CD14-positive monocyte (primary cell): ENCODE measurements at regions not wholly inside any gene's neighbourhood (a gene's known extent, or its start where the extent isn't known, plus 50 kb on each side); places are given as distances from the start of the nearest gene placed in this dataset.

ENCODE experiments used
- DNase-seq, 3 donors: peaks; one replicate each; pipeline ENCODE4 v3.0.0-alpha.2; 2011 to 2022
- H2AFZ ChIP-seq: 2 replicates; pipeline ENCODE4 v1.6.0; 2012; ENCODE audit warnings: mild to moderate bottlenecking, low read depth, low read length, inconsistent platforms; ENCODE audit not compliant: insufficient read depth, poor library complexity, severe bottlenecking
- H3K27ac ChIP-seq, 2 donors: 1 replicate in 1 of 2; 2 replicates in 1 of 2; pipeline ENCODE4 v1.5.1; 2012 to 2013; ENCODE audit warnings: low read length in 2 of 2, control low read depth in 1 of 2, inconsistent platforms in 1 of 2, low read depth in 1 of 2, mild to moderate bottlenecking in 1 of 2
- H3K27me3 ChIP-seq, 2 donors: one replicate each; pipeline versions ENCODE4 v1.6.0 to v1.6.1; 2011 to 2013; ENCODE audit warnings: low read length in 2 of 2; ENCODE audit not compliant: control insufficient read depth in 2 of 2, insufficient read depth in 2 of 2
- H3K36me3 ChIP-seq, 2 donors: replicated peaks in 1 of 2; 1 replicate in 1 of 2; 2 replicates in 1 of 2; pipeline versions ENCODE4 v1.5.1 to v1.6.1; 2012 to 2013; ENCODE audit warnings: low read length in 2 of 2, control low read depth in 1 of 2, inconsistent platforms in 1 of 2, mild to moderate bottlenecking in 1 of 2; ENCODE audit not compliant: insufficient read depth in 2 of 2, control insufficient read depth in 1 of 2
- H3K4me1 ChIP-seq, 2 donors: 1 replicate in 1 of 2; 2 replicates in 1 of 2; pipeline versions ENCODE4 v1.5.1 to v1.6.1; 2012 to 2013; ENCODE audit warnings: low read length in 2 of 2, control low read depth in 1 of 2, inconsistent platforms in 1 of 2, mild to moderate bottlenecking in 1 of 2, moderate library complexity in 1 of 2; ENCODE audit not compliant: insufficient read depth in 2 of 2, control insufficient read depth in 1 of 2
- H3K4me2 ChIP-seq: replicated peaks from 2 replicates; pipeline ENCODE3; 2012; ENCODE audit warnings: low read length, moderate library complexity, mild to moderate bottlenecking; ENCODE audit not compliant: poor library complexity, severe bottlenecking; ENCODE audit errors: extremely low read depth
- H3K4me3 ChIP-seq, 3 experiments: fragments of 200-600 bp in 1 of 3; sonication (generic) in 1 of 3; replicated peaks in 1 of 3; 1 replicate in 2 of 3; 2 replicates in 1 of 3; pipeline ENCODE4 v1.5.1; 2011 to 2013; ENCODE audit warnings: low read length in 3 of 3, mild to moderate bottlenecking in 3 of 3, control low read depth in 2 of 3, low read depth in 2 of 3, inconsistent platforms in 1 of 3, moderate library complexity in 1 of 3
- H3K79me2 ChIP-seq: 2 replicates; pipeline ENCODE4 v1.6.0; 2012; ENCODE audit warnings: mild to moderate bottlenecking, control low read depth, inconsistent platforms, low read length, moderate library complexity; ENCODE audit not compliant: insufficient read depth
- H3K9ac ChIP-seq: 2 replicates; pipeline ENCODE4 v1.6.0; 2017; ENCODE audit warnings: low read length, mild to moderate bottlenecking; ENCODE audit not compliant: insufficient read depth, poor library complexity, severe bottlenecking
- H3K9me3 ChIP-seq, 2 donors: replicated peaks in 1 of 2; 1 replicate in 1 of 2; 2 replicates in 1 of 2; pipeline versions ENCODE4 v1.5.1 to v1.6.1; 2012 to 2013; ENCODE audit warnings: low read length in 2 of 2, control low read depth in 1 of 2; ENCODE audit not compliant: control insufficient read depth in 1 of 2, insufficient read depth in 1 of 2
- H4K20me1 ChIP-seq: 2 replicates; pipeline ENCODE4 v1.6.0; 2012; ENCODE audit warnings: mild to moderate bottlenecking, low read length, control low read depth, moderate library complexity; ENCODE audit not compliant: insufficient read depth
- H3K27ac Mint-ChIP-seq, 7 donors: one replicate each; pipeline ENCODE4 v1.8.0; 2020; ENCODE audit warnings: mild to moderate bottlenecking in 7 of 7, mixed read lengths in 7 of 7, moderate library complexity in 6 of 7, inconsistent platforms in 2 of 7
- H3K27me3 Mint-ChIP-seq, 3 donors: one replicate each; pipeline ENCODE4 v1.8.0; 2021 to 2022; ENCODE audit warnings: low read depth in 3 of 3, mild to moderate bottlenecking in 3 of 3, mixed read lengths in 3 of 3, moderate library complexity in 3 of 3, inconsistent platforms in 1 of 3
- H3K36me3 Mint-ChIP-seq, 2 donors: one replicate each; pipeline ENCODE4 v1.8.0; 2020; ENCODE audit warnings: mixed read lengths in 2 of 2, inconsistent platforms in 1 of 2, mild to moderate bottlenecking in 1 of 2
- H3K4me1 Mint-ChIP-seq: one replicate; pipeline ENCODE4 v1.8.0; 2020; ENCODE audit warnings: mild to moderate bottlenecking, mixed read lengths
- H3K4me3 Mint-ChIP-seq, 2 donors: one replicate each; pipeline ENCODE4 v1.8.0; 2020; ENCODE audit warnings: mild to moderate bottlenecking in 2 of 2, mixed read lengths in 2 of 2, moderate library complexity in 1 of 2
- H3K9me3 Mint-ChIP-seq, 7 donors: one replicate each; pipeline ENCODE4 v1.8.0; 2020 to 2022; ENCODE audit warnings: mixed read lengths in 7 of 7, mild to moderate bottlenecking in 6 of 7, moderate library complexity in 6 of 7, inconsistent platforms in 2 of 7
- WGBS: methylation state at CpG from one replicate; pipeline ENCODE4 v1.1.5; 2013; ENCODE audit warnings: missing lambda C conversion rate; ENCODE audit not compliant: insufficient coverage; 5-methylcytosine and 5-hydroxymethylcytosine counted together
- intact Hi-C, 2 donors: fragments of 100-400 bp; cut with micrococcal nuclease; formaldehyde crosslinking; loops; one replicate each; pipeline versions ENCODE4 v1.15.0 to v1.15.1; 2023
- TF ChIP-seq, protein P1 (sequence below): fragments of 200-600 bp; IDR thresholded peaks from one replicate; pipeline ENCODE4 v1.8.0; 2022; ENCODE audit warnings: antibody characterized with exemption, mild to moderate bottlenecking

DNA sequence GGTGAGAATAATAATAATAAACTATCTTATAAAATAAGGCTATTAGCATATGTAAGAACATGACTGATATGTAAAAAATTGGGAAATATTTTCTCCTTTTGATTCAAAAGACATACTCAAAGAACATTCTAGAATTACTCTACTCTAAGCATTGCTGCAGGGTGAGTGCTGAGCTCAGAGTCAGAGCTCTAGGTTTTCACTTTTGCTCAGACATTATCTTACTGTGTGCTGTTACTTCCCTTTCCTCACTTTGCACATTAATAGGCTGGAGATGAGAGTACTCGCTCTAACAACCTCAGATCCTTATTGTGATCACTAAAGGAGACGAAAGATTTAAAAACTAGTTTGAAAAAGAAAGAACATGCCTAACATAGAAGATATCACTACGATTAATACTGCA lies 99.4 kb upstream of the C9orf72 start:
- no peak overlapping the region for H3K4me3 Mint-ChIP-seq
- Histone ChIP-seq H3K4me2 (no peak overlapping the region), H3K36me3 (no peaks in the 10 kb centered on the region), H3K27ac (no peak overlapping the region), H2AFZ (no peak overlapping the region), H3K4me3 (no peak overlapping the region), H3K4me1 (peaks cover 0 to 7% of the 10 kb centered on the region in 2 donors), H4K20me1 (no peaks in the 10 kb centered on the region), H3K9me3 (no peaks in the 10 kb centered on the region), H3K27me3 (no peaks in the 10 kb centered on the region), H3K9ac (no peak overlapping the region), H3K79me2 (no peaks in the 10 kb centered on the region)
- intact Hi-C loops, result no loop called here
- peaks cover 9% of the 10 kb centered on the region for H3K4me1 Mint-ChIP-seq
- H3K9me3 Mint-ChIP-seq, result peaks cover 0 to 7% (median 2%) of the 10 kb centered on the region in 7 donors
- no peaks in the 10 kb centered on the region for H3K36me3 Mint-ChIP-seq
- H3K27ac Mint-ChIP-seq, result no peak overlapping the region
- no peaks in the 10 kb centered on the region for H3K27me3 Mint-ChIP-seq
- WGBS, result no CpG with 5 or more reads among the region's 3 CpGs
- TF ChIP-seq, protein P1, sequence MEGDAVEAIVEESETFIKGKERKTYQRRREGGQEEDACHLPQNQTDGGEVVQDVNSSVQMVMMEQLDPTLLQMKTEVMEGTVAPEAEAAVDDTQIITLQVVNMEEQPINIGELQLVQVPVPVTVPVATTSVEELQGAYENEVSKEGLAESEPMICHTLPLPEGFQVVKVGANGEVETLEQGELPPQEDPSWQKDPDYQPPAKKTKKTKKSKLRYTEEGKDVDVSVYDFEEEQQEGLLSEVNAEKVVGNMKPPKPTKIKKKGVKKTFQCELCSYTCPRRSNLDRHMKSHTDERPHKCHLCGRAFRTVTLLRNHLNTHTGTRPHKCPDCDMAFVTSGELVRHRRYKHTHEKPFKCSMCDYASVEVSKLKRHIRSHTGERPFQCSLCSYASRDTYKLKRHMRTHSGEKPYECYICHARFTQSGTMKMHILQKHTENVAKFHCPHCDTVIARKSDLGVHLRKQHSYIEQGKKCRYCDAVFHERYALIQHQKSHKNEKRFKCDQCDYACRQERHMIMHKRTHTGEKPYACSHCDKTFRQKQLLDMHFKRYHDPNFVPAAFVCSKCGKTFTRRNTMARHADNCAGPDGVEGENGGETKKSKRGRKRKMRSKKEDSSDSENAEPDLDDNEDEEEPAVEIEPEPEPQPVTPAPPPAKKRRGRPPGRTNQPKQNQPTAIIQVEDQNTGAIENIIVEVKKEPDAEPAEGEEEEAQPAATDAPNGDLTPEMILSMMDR, result no peak
- peak in 1 of 3 donors; percentile 10 for DNase-seq

DNA sequence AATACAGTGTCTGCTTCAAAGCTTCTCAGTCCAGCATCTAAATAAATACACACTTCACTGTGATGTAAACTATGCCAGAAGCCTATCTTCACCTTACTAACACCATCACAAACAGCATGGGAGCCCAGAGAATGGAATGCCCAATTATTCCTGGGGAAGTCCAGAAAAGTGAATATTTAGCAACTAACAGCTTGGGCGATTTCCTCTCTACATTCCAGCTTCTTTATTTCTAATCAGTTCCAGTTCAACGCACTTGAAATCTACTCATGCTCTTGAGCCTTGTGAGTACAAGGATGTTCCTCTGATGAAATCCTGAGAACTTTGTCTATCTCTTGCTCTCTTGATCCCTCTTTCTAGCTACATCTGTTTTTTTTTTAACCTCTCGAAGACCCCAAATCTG lies 100.4 kb upstream of the C9orf72 start:
- Histone ChIP-seq H3K36me3 (no peaks in the 10 kb centered on the region), H3K9ac (no peak overlapping the region), H3K9me3 (no peaks in the 10 kb centered on the region), H3K79me2 (no peaks in the 10 kb centered on the region), H2AFZ (no peak overlapping the region), H3K27ac (no peak overlapping the region), H3K4me1 (peaks cover 0 to 7% of the 10 kb centered on the region in 2 donors), H3K4me2 (no peak overlapping the region), H3K4me3 (no peak overlapping the region), H3K27me3 (no peaks in the 10 kb centered on the region), H4K20me1 (no peaks in the 10 kb centered on the region)
- no peak for DNase-seq
- no CpG with 5 or more reads among the region's 3 CpGs for WGBS
- peak overlapping the region in 1 of 7 donors; percentile 42 for H3K27ac Mint-ChIP-seq
- no peaks in the 10 kb centered on the region for H3K27me3 Mint-ChIP-seq
- peaks cover 9% of the 10 kb centered on the region for H3K4me1 Mint-ChIP-seq
- no peak overlapping the region for H3K4me3 Mint-ChIP-seq
- no peaks in the 10 kb centered on the region for H3K36me3 Mint-ChIP-seq
- TF ChIP-seq, protein P1, result no peak
- intact Hi-C loops, result no loop called here
- H3K9me3 Mint-ChIP-seq, result peaks cover 0 to 7% (median 2%) of the 10 kb centered on the region in 7 donors
